ENCODE measurements at regions not wholly inside any gene's neighbourhood (a gene's known extent, or its start where the extent isn't known, plus 50 kb on each side); places are given as distances from the start of the nearest gene placed in this dataset.

GRCh38 chr14:84209031-84209430, 1320.9 kb upstream of the FLRT2 start:
- H3K4me3 ChIP-seq (replicated peaks; ENCODE audit: low read depth, low read length), result no peak overlapping the region
- no peak for TF ChIP-seq CTCF (IDR thresholded peaks at IDR 0.05; ENCODE audit: insufficient read depth, low read length, poor library complexity, severe bottlenecking)
- DNase-seq (ENCODE audit: extremely low read depth, insufficient read length), result no peak
- H3K27me3 ChIP-seq (replicated peaks; ENCODE audit: control insufficient read depth, insufficient read depth, low read length), result no peaks in the 10 kb centered on the region
- no peaks in the 10 kb centered on the region for H3K36me3 ChIP-seq (ENCODE audit: control insufficient read depth, insufficient read depth, low read length)

- TF ChIP-seq CTCF (IDR thresholded peaks at IDR 0.05; ENCODE audit: insufficient read depth, low read length, poor library complexity, severe bottlenecking), result no peak
- no peaks in the 10 kb centered on the region for H3K27me3 ChIP-seq (replicated peaks; ENCODE audit: control insufficient read depth, insufficient read depth, low read length)
- no peaks in the 10 kb centered on the region for H3K36me3 ChIP-seq (ENCODE audit: control insufficient read depth, insufficient read depth, low read length)
- no peak for DNase-seq (ENCODE audit: extremely low read depth, insufficient read length)
- no peak overlapping the region for H3K4me3 ChIP-seq (replicated peaks; ENCODE audit: low read depth, low read length)
Observed at GRCh38 chr14:84217066-84217465, 1312.9 kb upstream of the FLRT2 start.

- TF ChIP-seq CTCF (IDR thresholded peaks at IDR 0.05; ENCODE audit: insufficient read depth, low read length, poor library complexity, severe bottlenecking), result no peak
- Histone ChIP-seq H3K27me3 (replicated peaks; ENCODE audit: control insufficient read depth, insufficient read depth, low read length) (no peaks in the 10 kb centered on the region), H3K36me3 (ENCODE audit: control insufficient read depth, insufficient read depth, low read length) (no peaks in the 10 kb centered on the region), H3K4me3 (replicated peaks; ENCODE audit: low read depth, low read length) (no peak overlapping the region)
- no peak for DNase-seq (ENCODE audit: extremely low read depth, insufficient read length)
Observed at GRCh38 chr14:84225268-84225667, 1304.7 kb upstream of the FLRT2 start.

- TF ChIP-seq CTCF (IDR thresholded peaks at IDR 0.05; ENCODE audit: insufficient read depth, low read length, poor library complexity, severe bottlenecking), result no peak
- DNase-seq (ENCODE audit: extremely low read depth, insufficient read length), result no peak
- no peaks in the 10 kb centered on the region for H3K36me3 ChIP-seq (ENCODE audit: control insufficient read depth, insufficient read depth, low read length)
- no peaks in the 10 kb centered on the region for H3K27me3 ChIP-seq (replicated peaks; ENCODE audit: control insufficient read depth, insufficient read depth, low read length)
- H3K4me3 ChIP-seq (replicated peaks; ENCODE audit: low read depth, low read length), result no peak overlapping the region
Observed at GRCh38 chr14:84228702-84229101, 1301.2 kb upstream of the FLRT2 start.

- no peaks in the 10 kb centered on the region for H3K36me3 ChIP-seq (ENCODE audit: control insufficient read depth, insufficient read depth, low read length)
- no peak for TF ChIP-seq CTCF (IDR thresholded peaks at IDR 0.05; ENCODE audit: insufficient read depth, low read length, poor library complexity, severe bottlenecking)
- H3K4me3 ChIP-seq (replicated peaks; ENCODE audit: low read depth, low read length), result no peak overlapping the region
- H3K27me3 ChIP-seq (replicated peaks; ENCODE audit: control insufficient read depth, insufficient read depth, low read length), result no peaks in the 10 kb centered on the region
- no peak for DNase-seq (ENCODE audit: extremely low read depth, insufficient read length)
Observed at GRCh38 chr14:84234281-84234680, 1295.7 kb upstream of the FLRT2 start.

GRCh38 chr14:84236290-84236689, 1293.7 kb upstream of the FLRT2 start:
- Histone ChIP-seq H3K27me3 (replicated peaks; ENCODE audit: control insufficient read depth, insufficient read depth, low read length) (no peaks in the 10 kb centered on the region), H3K36me3 (ENCODE audit: control insufficient read depth, insufficient read depth, low read length) (no peaks in the 10 kb centered on the region), H3K4me3 (replicated peaks; ENCODE audit: low read depth, low read length) (no peak overlapping the region)
- TF ChIP-seq CTCF (IDR thresholded peaks at IDR 0.05; ENCODE audit: insufficient read depth, low read length, poor library complexity, severe bottlenecking), result no peak
- DNase-seq (ENCODE audit: extremely low read depth, insufficient read length), result no peak
